ENCODE measurements at regions not wholly inside any gene's neighbourhood (a gene's known extent, or its start where the extent isn't known, plus 50 kb on each side); places are given as distances from the start of the nearest gene placed in this dataset.

DNA sequence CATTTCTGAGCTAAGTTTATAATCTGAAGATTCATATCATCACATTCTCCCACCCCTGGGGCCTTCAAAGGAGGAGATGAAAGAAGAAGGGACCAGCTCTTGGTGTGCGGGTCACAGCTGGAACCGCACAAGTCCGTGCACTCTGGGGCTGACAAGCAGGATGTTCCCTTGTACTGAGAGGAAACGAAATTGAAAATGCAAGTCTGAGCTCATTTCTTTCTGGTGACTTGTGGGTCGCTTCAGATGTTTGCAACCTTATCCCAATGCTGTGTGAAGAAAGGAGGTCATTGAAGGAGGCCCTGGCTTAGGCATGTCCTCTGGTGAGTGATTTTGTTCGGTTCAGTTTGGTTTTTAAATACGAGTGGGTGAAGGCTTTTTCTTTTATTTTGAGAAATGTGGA lies 59.6 kb downstream of the C9orf152 start:
- WGBS (ENCODE audit: insufficient coverage, insufficient replicate concordance, low lambda C conversion rate, missing lambda C conversion rate), result 2% methylated on average over 7 of the region's 7 CpGs
- no peaks in the 10 kb centered on the region; the same call in 2 of the 3 replicates for H3K9me3 ChIP-seq (replicated peaks; ENCODE audit: control insufficient read depth, insufficient read depth, low read length)
- intact Hi-C loops (cut with micrococcal nuclease; ENCODE audit: unreplicated experiment) (loop anchor here (1.0 to 2.0 kb wide), 2 partner anchors 47 to 98 kb away; no protein-coding TSS in a partner anchor), in situ Hi-C loops (cut with MboI) (loop anchor here (25.0 kb wide), 1 partner anchor 1864 kb away; no protein-coding TSS in a partner anchor)
- ATAC-seq (peak; percentile 73), DNase-seq (ENCODE audit: low read depth, low spot score) (no peak), FAIRE-seq (peak; percentile 86)
- CTCF ChIA-PET, result interaction anchor here (0.6 to 14.4 kb wide), 21 partner anchors 8 to 241 kb away, joined by 3 to 597 read pairs (median 3); no protein-coding TSS in a partner anchor
- POLR2A ChIA-PET, result interaction anchor here (0.6 to 11.3 kb wide), 17 partner anchors 10 to 242 kb away, joined by 3 to 262 read pairs (median 6); partner anchors contain the start of gene TXN
- SMC1A ChIA-PET (ENCODE audit: uncharacterized antibody, unreplicated experiment), result interaction anchor here (0.9 to 14.0 kb wide), 18 partner anchors 9 to 241 kb away, joined by 3 to 460 read pairs (median 10); no protein-coding TSS in a partner anchor
- H2AFZ ChIP-seq (ENCODE audit: control insufficient read depth, low read depth, low read length), result no peak overlapping the region
- peaks cover 3% of the 10 kb centered on the region; the same call in 1 of the 2 replicates for H4K20me1 ChIP-seq (ENCODE audit: control insufficient read depth, insufficient read depth)
- H3K9ac ChIP-seq (ENCODE audit: control insufficient read depth, insufficient read depth, low read length), result peak overlapping the region; percentile 82
- H3K27me3 ChIP-seq (replicated peaks in 1 of 2; ENCODE audit: control insufficient read depth in 2 of 2, insufficient read depth in 2 of 2, low read length in 1 of 2), result no peaks in the 10 kb centered on the region
- H3K27ac ChIP-seq (ENCODE audit: control insufficient read depth, insufficient read depth), result peak overlapping the region; percentile 93
- H3K4me1 ChIP-seq (ENCODE audit: control insufficient read depth, insufficient read depth, low read length), result peaks cover 68% of the 10 kb centered on the region
- peak overlapping the region; percentile 98 for H3K4me2 ChIP-seq (ENCODE audit: control insufficient read depth, insufficient read depth)
- peaks cover 7 to 8% of the 10 kb centered on the region in 2 experiments for H3K36me3 ChIP-seq (ENCODE audit: control insufficient read depth in 2 of 2, insufficient read depth in 2 of 2, low read length in 1 of 2)
- H3K4me3 ChIP-seq, result peak overlapping the region; percentile 54
- RAD21 ChIA-PET (ENCODE audit: unreplicated experiment), result interaction anchor here (0.6 to 17.2 kb wide), 23 partner anchors 9 to 252 kb away, joined by 3 to 424 read pairs (median 8); no protein-coding TSS in a partner anchor
- BruUV-seq (replicated peaks), result no TSS peak
- H3K79me2 ChIP-seq (ENCODE audit: control insufficient read depth, insufficient read depth, low read length), result peaks cover 95% of the 10 kb centered on the region
- TF ChIP-seq, protein P1, sequence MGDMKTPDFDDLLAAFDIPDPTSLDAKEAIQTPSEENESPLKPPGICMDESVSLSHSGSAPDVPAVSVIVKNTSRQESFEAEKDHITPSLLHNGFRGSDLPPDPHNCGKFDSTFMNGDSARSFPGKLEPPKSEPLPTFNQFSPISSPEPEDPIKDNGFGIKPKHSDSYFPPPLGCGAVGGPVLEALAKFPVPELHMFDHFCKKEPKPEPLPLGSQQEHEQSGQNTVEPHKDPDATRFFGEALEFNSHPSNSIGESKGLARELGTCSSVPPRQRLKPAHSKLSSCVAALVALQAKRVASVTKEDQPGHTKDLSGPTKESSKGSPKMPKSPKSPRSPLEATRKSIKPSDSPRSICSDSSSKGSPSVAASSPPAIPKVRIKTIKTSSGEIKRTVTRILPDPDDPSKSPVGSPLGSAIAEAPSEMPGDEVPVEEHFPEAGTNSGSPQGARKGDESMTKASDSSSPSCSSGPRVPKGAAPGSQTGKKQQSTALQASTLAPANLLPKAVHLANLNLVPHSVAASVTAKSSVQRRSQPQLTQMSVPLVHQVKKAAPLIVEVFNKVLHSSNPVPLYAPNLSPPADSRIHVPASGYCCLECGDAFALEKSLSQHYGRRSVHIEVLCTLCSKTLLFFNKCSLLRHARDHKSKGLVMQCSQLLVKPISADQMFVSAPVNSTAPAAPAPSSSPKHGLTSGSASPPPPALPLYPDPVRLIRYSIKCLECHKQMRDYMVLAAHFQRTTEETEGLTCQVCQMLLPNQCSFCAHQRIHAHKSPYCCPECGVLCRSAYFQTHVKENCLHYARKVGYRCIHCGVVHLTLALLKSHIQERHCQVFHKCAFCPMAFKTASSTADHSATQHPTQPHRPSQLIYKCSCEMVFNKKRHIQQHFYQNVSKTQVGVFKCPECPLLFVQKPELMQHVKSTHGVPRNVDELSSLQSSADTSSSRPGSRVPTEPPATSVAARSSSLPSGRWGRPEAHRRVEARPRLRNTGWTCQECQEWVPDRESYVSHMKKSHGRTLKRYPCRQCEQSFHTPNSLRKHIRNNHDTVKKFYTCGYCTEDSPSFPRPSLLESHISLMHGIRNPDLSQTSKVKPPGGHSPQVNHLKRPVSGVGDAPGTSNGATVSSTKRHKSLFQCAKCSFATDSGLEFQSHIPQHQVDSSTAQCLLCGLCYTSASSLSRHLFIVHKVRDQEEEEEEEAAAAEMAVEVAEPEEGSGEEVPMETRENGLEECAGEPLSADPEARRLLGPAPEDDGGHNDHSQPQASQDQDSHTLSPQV (IDR thresholded peaks at IDR 0.05), result no peak
- no peak for TF ChIP-seq CHD1 (IDR thresholded peaks at IDR 0.05; ENCODE audit: low read depth, low read length)
- no peak for TF ChIP-seq KDM1A (IDR thresholded peaks at IDR 0.05; ENCODE audit: borderline replicate concordance)
- TF ChIP-seq, protein P2, sequence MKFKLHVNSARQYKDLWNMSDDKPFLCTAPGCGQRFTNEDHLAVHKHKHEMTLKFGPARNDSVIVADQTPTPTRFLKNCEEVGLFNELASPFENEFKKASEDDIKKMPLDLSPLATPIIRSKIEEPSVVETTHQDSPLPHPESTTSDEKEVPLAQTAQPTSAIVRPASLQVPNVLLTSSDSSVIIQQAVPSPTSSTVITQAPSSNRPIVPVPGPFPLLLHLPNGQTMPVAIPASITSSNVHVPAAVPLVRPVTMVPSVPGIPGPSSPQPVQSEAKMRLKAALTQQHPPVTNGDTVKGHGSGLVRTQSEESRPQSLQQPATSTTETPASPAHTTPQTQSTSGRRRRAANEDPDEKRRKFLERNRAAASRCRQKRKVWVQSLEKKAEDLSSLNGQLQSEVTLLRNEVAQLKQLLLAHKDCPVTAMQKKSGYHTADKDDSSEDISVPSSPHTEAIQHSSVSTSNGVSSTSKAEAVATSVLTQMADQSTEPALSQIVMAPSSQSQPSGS (IDR thresholded peaks at IDR 0.05; ENCODE audit: low read length), result peak; percentile 79
- TF ChIP-seq SIN3A (IDR thresholded peaks at IDR 0.05; ENCODE audit: low read depth, low read length), result peak; percentile 67; the same call in 1 of the 2 replicates
- peak; percentile 90 for TF ChIP-seq TCF12 (IDR thresholded peaks at IDR 0.05; ENCODE audit: low read depth, low read length)
- peak; percentile 73 for TF ChIP-seq ZBED1 (IDR thresholded peaks at IDR 0.05; ENCODE audit: borderline replicate concordance)
- no peak for TF ChIP-seq SUZ12 (IDR thresholded peaks at IDR 0.05; ENCODE audit: unreplicated experiment)
- TF ChIP-seq KAT2A (conservative IDR thresholded peaks at IDR 0.05; ENCODE audit: control insufficient read depth, low read depth, low read length), result no peak
- no peak for TF ChIP-seq ZSCAN29 (IDR thresholded peaks at IDR 0.05)
- TF ChIP-seq ASH2L (IDR thresholded peaks at IDR 0.05; ENCODE audit: borderline replicate concordance, low read depth), result no peak
- TF ChIP-seq ZNF384 (IDR thresholded peaks at IDR 0.05; ENCODE audit: borderline replicate concordance, low read depth, low read length), result no peak
- no peak for TF ChIP-seq BRCA1 (IDR thresholded peaks at IDR 0.05; ENCODE audit: low read depth, low read length)
- TF ChIP-seq STAT3 (IDR thresholded peaks at IDR 0.05; ENCODE audit: low read depth, low read length), result 0 out of 2 replicates have a peak, but pooled peaks have one; percentile 37
- peak; percentile 44; the same call in 1 of the 2 replicates for TF ChIP-seq POLR2A (IDR thresholded peaks at IDR 0.05; ENCODE audit: low read depth, low read length)
- TF ChIP-seq, protein P3, sequence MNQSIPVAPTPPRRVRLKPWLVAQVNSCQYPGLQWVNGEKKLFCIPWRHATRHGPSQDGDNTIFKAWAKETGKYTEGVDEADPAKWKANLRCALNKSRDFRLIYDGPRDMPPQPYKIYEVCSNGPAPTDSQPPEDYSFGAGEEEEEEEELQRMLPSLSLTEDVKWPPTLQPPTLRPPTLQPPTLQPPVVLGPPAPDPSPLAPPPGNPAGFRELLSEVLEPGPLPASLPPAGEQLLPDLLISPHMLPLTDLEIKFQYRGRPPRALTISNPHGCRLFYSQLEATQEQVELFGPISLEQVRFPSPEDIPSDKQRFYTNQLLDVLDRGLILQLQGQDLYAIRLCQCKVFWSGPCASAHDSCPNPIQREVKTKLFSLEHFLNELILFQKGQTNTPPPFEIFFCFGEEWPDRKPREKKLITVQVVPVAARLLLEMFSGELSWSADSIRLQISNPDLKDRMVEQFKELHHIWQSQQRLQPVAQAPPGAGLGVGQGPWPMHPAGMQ (IDR thresholded peaks at IDR 0.05; ENCODE audit: borderline replicate concordance), result no peak
- peak; percentile 81 for TF ChIP-seq IKZF1 (conservative IDR thresholded peaks at IDR 0.05)
- TF ChIP-seq NR2C2 (IDR thresholded peaks at IDR 0.05; ENCODE audit: borderline replicate concordance, control insufficient read depth, insufficient read length, low read depth), result no peak
